Thymus (tissue), 11 donors: ENCODE measurements at regions not wholly inside any gene's neighbourhood (a gene's known extent, or its start where the extent isn't known, plus 50 kb on each side); places are given as distances from the start of the nearest gene placed in this dataset.
A peak's percentile ranks its signal among the peaks of the same experiment; 100 is the strongest.
"Not testable (repeated sequence)": the region's sequence is repeated elsewhere in the genome, so short reads cannot be mapped to it uniquely, and the experiment has no call there.

ENCODE experiments used
- DNase-seq, 9 donors: peaks; one replicate each; pipeline ENCODE4 v3.0.0-alpha.2; 2013; ENCODE audit warnings: low spot score in 9 of 9, low read depth in 6 of 9, missing footprints in 1 of 9
- H3K27ac ChIP-seq, 2 donors: one replicate each; pipeline ENCODE4 v1.5.1; 2013; ENCODE audit warnings: control low read depth in 1 of 2, low read depth in 1 of 2, low read length in 1 of 2, mild to moderate bottlenecking in 1 of 2, moderate library complexity in 1 of 2
- H3K27me3 ChIP-seq, 2 donors: one replicate each; pipeline ENCODE4 v1.5.1; 2013; ENCODE audit warnings: low read length in 1 of 2; ENCODE audit not compliant: control insufficient read depth in 2 of 2, insufficient read depth in 1 of 2
- H3K36me3 ChIP-seq, 2 donors: one replicate each; pipeline ENCODE4 v1.5.1; 2013; ENCODE audit warnings: low read length in 1 of 2, mild to moderate bottlenecking in 1 of 2, moderate library complexity in 1 of 2; ENCODE audit not compliant: control insufficient read depth in 2 of 2, insufficient read depth in 2 of 2
- H3K4me1 ChIP-seq, 2 donors: one replicate each; pipeline ENCODE4 v1.5.1; 2013; ENCODE audit warnings: low read length in 2 of 2; ENCODE audit not compliant: control insufficient read depth in 2 of 2, insufficient read depth in 2 of 2
- H3K4me3 ChIP-seq, 2 donors: one replicate each; pipeline ENCODE4 v1.5.1; 2013; ENCODE audit warnings: low read length in 2 of 2, control low read depth in 1 of 2, mild to moderate bottlenecking in 1 of 2
- H3K9me3 ChIP-seq, 2 donors: one replicate each; pipeline ENCODE4 v1.5.1; 2013; ENCODE audit warnings: low read length in 1 of 2, mild to moderate bottlenecking in 1 of 2; ENCODE audit not compliant: control insufficient read depth in 2 of 2, insufficient read depth in 1 of 2
- WGBS: extraction: QIAGEN DNeasy Blood & Tissue Kit; methylation state at CpG from one replicate; pipeline ENCODE4 v1.1.7; 2013; 5-methylcytosine and 5-hydroxymethylcytosine counted together
- donor health status: healthy.

- Histone ChIP-seq H3K4me3 (no peak overlapping the region), H3K27me3 (no peaks in the 10 kb centered on the region), H3K36me3 (no peaks in the 10 kb centered on the region), H3K9me3 (no peaks in the 10 kb centered on the region), H3K27ac (no peak overlapping the region), H3K4me1 (no peaks in the 10 kb centered on the region)
- 96% methylated on average over 3 of the region's 3 CpGs for WGBS
- no peak for DNase-seq
Measured at GRCh38 chr10:33913194-33913593, 578.7 kb upstream of the NRP1 start.

- not testable (repeated sequence) for H3K4me1 ChIP-seq, H3K4me3 ChIP-seq, H3K27me3 ChIP-seq, H3K27ac ChIP-seq, H3K9me3 ChIP-seq, H3K36me3 ChIP-seq, DNase-seq
- WGBS = 90% methylated on average over 4 of the region's 4 CpGs
Measured at GRCh38 chr10:33909476-33909875, 575.0 kb upstream of the NRP1 start.

- H3K4me1 ChIP-seq = no peaks in the 10 kb centered on the region
- no peaks in the 10 kb centered on the region for H3K27me3 ChIP-seq
- no peaks in the 10 kb centered on the region for H3K9me3 ChIP-seq
- DNase-seq = no peak
- WGBS = 70% methylated on average over 2 of the region's 2 CpGs
- H3K36me3 ChIP-seq = no peaks in the 10 kb centered on the region
- H3K27ac ChIP-seq = no peak overlapping the region
- H3K4me3 ChIP-seq = no peak overlapping the region
Measured at GRCh38 chr10:33901166-33901565, 566.7 kb upstream of the NRP1 start.

GRCh38 chr10:33900596-33900995 is 566.1 kb upstream of the NRP1 start:
- Histone ChIP-seq H3K4me3 (no peak overlapping the region), H3K36me3 (no peaks in the 10 kb centered on the region), H3K27ac (no peak overlapping the region), H3K27me3 (no peaks in the 10 kb centered on the region), H3K9me3 (no peaks in the 10 kb centered on the region), H3K4me1 (no peaks in the 10 kb centered on the region)
- 85% methylated on average over 2 of the region's 2 CpGs for WGBS
- no peak for DNase-seq

- H3K4me3 ChIP-seq = no peak overlapping the region
- no peaks in the 10 kb centered on the region for H3K4me1 ChIP-seq
- H3K27ac ChIP-seq = no peak overlapping the region
Measured at GRCh38 chr10:33899578-33900531, 565.4 kb upstream of the NRP1 start.

GRCh38 chr10:33897291-33897752 is 562.9 kb upstream of the NRP1 start:
- Histone ChIP-seq H3K9me3 (no peaks in the 10 kb centered on the region), H3K27ac (no peak overlapping the region), H3K27me3 (no peaks in the 10 kb centered on the region), H3K4me3 (no peak overlapping the region), H3K36me3 (no peaks in the 10 kb centered on the region), H3K4me1 (no peaks in the 10 kb centered on the region)
- 74% methylated on average over 6 of the region's 6 CpGs for WGBS
- peak in 1 of 9 donors; percentile 7 for DNase-seq

More at GRCh38 chr10:33899578-33900531, 565.4 kb upstream of the NRP1 start:
- 78% methylated on average over 5 of the region's 5 CpGs for WGBS
- Histone ChIP-seq H3K36me3 (no peaks in the 10 kb centered on the region), H3K27me3 (no peaks in the 10 kb centered on the region), H3K9me3 (no peaks in the 10 kb centered on the region)
- no peak for DNase-seq

GRCh38 chr10:33893506-33893905 is 559.0 kb upstream of the NRP1 start:
- Histone ChIP-seq H3K4me1 (no peaks in the 10 kb centered on the region), H3K27me3 (no peaks in the 10 kb centered on the region), H3K9me3 (no peaks in the 10 kb centered on the region), H3K36me3 (no peaks in the 10 kb centered on the region), H3K27ac (no peak overlapping the region), H3K4me3 (no peak overlapping the region)
- no peak for DNase-seq

GRCh38 chr10:33889371-33889770 is 554.9 kb upstream of the NRP1 start:
- Histone ChIP-seq H3K4me3 (no peak overlapping the region), H3K4me1 (no peaks in the 10 kb centered on the region), H3K9me3 (no peaks in the 10 kb centered on the region), H3K36me3 (no peaks in the 10 kb centered on the region), H3K27ac (no peak overlapping the region), H3K27me3 (no peaks in the 10 kb centered on the region)
- 85% methylated on average over 2 of the region's 2 CpGs for WGBS
- no peak for DNase-seq

GRCh38 chr10:33887188-33887587 is 552.7 kb upstream of the NRP1 start:
- Histone ChIP-seq H3K27ac (no peak overlapping the region), H3K4me3 (no peak overlapping the region), H3K27me3 (no peaks in the 10 kb centered on the region), H3K36me3 (no peaks in the 10 kb centered on the region), H3K9me3 (no peaks in the 10 kb centered on the region), H3K4me1 (no peaks in the 10 kb centered on the region)
- DNase-seq = no peak
- WGBS = over 99% methylated on average over 3 of the region's 3 CpGs
